ENCODE measurements at regions not wholly inside any gene's neighbourhood (a gene's known extent, or its start where the extent isn't known, plus 50 kb on each side); places are given as distances from the start of the nearest gene placed in this dataset.

DNA sequence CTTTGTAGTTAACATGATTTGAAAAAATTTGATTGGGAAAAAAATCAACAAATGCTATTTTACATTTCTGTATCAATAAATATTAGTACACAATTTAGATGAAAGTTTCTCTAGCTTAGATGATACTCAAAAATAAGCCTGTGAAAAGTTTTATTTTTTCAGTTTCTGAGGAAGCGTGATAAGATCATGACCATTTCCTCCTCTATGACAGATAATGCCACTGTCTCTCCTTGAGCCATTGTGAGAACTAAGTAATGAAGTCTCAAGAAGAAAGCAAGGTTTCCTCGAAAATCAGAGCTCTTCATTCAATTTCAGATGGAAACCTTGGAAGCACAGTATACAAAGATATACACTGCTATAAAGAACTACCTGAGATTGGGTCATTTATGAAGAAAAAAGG, 395.0 kb downstream of the HDGFL1 start:
- TF ChIP-seq, protein P1, sequence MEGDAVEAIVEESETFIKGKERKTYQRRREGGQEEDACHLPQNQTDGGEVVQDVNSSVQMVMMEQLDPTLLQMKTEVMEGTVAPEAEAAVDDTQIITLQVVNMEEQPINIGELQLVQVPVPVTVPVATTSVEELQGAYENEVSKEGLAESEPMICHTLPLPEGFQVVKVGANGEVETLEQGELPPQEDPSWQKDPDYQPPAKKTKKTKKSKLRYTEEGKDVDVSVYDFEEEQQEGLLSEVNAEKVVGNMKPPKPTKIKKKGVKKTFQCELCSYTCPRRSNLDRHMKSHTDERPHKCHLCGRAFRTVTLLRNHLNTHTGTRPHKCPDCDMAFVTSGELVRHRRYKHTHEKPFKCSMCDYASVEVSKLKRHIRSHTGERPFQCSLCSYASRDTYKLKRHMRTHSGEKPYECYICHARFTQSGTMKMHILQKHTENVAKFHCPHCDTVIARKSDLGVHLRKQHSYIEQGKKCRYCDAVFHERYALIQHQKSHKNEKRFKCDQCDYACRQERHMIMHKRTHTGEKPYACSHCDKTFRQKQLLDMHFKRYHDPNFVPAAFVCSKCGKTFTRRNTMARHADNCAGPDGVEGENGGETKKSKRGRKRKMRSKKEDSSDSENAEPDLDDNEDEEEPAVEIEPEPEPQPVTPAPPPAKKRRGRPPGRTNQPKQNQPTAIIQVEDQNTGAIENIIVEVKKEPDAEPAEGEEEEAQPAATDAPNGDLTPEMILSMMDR (conservative IDR thresholded peaks at IDR 0.05; ENCODE audit: low read depth, low read length), result no peak
- DNase-seq (ENCODE audit: low read depth), result no peak
- no peak overlapping the region for H3K4me3 ChIP-seq (ENCODE audit: low read depth, low read length)

DNA sequence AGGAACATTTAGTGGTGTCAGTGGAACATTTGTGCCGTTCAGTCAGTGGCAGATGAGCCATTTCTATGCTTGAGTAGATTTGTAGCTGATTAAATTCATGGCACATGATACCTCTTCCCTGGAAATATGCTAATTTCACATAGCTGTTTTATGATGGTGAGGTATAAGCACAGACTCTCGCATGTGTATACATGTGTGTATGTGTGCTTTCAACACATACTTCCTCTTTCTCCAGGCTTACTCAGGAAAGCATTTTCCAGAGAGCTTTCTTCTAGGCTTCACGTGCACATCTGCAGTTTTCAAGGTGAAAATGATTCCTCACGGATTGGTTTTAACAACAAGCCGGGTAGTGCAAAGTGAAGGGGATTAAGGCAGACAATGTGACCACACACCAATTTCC, 396.5 kb downstream of the HDGFL1 start:
- TF ChIP-seq, protein P1 (conservative IDR thresholded peaks at IDR 0.05; ENCODE audit: low read depth, low read length), result no peak
- H3K4me3 ChIP-seq (ENCODE audit: low read depth, low read length), result no peak overlapping the region
- DNase-seq (ENCODE audit: low read depth), result no peak

DNA sequence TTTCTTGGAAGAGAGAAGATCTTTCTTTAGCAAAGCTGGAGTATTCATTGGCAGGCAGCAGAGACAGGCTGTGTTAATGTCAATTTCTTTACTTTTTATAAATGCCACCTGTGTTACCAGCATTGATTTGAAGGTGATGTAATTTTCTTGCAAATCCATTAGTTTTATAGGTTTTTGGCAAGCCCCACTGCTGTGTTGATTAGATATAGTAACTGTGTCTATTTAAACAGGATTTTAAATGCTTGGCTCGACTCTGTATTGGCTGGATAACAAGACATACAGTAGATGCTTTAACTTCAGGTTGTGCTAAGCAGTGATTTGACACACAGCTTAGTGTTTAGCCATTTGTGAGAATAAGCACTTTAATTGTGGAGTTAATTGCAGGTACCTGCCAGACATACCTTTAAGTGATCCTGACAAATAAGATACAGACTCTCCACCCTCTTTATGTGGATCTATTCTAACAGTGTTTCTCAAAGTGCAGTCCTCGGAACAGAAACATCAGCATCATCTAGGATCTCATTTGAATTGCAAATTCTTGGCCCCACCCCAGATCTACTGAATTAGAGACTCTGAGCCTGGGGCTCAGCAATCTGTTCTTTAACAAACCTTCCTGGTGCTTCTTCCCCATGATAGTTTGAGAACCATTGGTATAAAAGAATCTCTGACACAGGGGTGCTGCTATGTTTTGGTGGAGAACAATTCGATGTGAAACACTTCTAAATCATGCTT, 397.5 kb downstream of the HDGFL1 start:
- TF ChIP-seq, protein P1 (conservative IDR thresholded peaks at IDR 0.05; ENCODE audit: low read depth, low read length), result no peak
- DNase-seq (ENCODE audit: low read depth), result no peak
- no peak overlapping the region for H3K4me3 ChIP-seq (ENCODE audit: low read depth, low read length)

DNA sequence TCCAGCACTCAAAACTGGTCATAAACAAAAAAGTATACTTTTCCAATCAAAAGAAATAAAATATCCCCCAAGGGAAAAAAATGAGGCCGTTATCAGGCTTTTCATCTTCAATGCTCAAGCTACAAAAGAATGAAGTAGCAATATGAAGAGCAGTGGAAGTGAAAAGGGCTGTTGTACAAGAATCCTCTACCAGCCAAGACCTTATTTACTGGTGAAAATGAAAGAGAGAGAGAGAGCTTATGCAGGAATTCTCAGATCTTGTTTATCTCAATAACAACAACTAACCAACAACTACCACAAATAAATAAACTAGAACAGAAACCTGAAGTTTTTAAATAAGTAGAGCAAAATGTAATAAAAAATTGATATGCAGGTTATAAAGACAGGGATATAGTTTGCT, 400.6 kb downstream of the HDGFL1 start:
- no peak overlapping the region for H3K4me3 ChIP-seq (ENCODE audit: low read depth, low read length)
- TF ChIP-seq, protein P1 (conservative IDR thresholded peaks at IDR 0.05; ENCODE audit: low read depth, low read length), result no peak
- DNase-seq (ENCODE audit: low read depth), result no peak

DNA sequence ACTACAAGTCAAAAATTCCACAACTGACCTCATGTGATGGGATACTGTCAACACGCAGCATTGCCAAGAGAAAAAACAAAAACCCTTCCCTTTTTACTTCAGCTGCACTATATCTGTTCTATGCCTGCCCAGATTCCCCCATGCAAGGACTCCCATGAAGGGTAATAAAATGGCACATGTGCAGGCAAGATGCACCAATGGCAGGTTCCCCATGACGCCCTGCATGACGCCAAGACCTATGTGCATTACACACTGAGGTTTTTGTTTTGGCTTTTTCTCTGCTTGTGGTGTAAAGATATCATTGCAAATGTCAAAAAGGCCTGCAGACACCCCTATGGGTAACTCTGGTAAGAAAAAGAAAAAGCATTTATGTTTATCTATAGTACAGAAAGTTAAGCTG, 403.4 kb downstream of the HDGFL1 start:
- no peak overlapping the region for H3K4me3 ChIP-seq (ENCODE audit: low read depth, low read length)
- DNase-seq (ENCODE audit: low read depth), result no peak
- TF ChIP-seq, protein P1 (conservative IDR thresholded peaks at IDR 0.05; ENCODE audit: low read depth, low read length), result no peak

DNA sequence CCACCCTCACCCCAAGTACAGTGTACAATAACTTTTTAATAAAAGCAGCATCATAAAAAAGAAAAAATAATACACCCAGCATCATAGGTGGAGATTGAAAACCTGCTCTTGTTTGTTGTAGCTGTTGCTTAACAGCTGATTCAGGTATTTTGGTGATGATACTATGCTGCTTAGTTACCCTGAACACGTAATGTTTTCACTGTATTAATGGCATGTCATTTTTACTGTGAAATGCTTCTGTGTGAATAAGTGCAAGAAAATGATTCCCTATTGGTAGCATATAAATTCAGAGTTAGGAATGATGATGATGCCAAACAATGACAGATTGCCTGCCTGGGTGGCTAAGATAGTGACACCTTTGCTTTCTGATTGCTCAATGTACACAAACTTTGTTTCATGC, 405.7 kb downstream of the HDGFL1 start:
- TF ChIP-seq, protein P1 (conservative IDR thresholded peaks at IDR 0.05; ENCODE audit: low read depth, low read length), result no peak
- no peak overlapping the region for H3K4me3 ChIP-seq (ENCODE audit: low read depth, low read length)
- no peak for DNase-seq (ENCODE audit: low read depth)

DNA sequence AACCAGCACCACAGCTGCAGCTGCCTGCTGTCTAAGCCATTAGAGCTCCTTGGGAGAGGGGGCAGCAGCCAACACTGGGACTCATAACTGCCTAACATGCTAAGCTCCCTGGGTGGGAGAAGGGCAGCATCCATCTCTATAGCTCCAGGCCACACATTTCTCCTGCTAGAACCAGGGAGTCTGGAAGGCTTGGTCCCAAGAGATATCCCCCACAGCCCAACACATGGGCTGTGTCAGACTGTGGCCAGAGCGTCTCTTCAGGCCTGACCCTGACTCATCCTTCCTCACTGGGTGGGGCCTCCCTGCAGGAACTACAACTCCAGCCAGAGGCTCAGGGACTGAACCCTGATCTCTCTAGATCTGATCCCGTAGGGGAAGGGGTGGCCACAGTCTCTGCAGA, 411.1 kb downstream of the HDGFL1 start:
- no peak overlapping the region for H3K4me3 ChIP-seq (ENCODE audit: low read depth, low read length)
- TF ChIP-seq, protein P1 (conservative IDR thresholded peaks at IDR 0.05; ENCODE audit: low read depth, low read length), result no peak
- DNase-seq (ENCODE audit: low read depth), result no peak
